Caco-2 (cell line): ENCODE measurements at regions not wholly inside any gene's neighbourhood (a gene's known extent, or its start where the extent isn't known, plus 50 kb on each side); places are given as distances from the start of the nearest gene placed in this dataset.

ENCODE experiments used
- BruUV-seq: library from RNA; stranded (reverse); fragments of 400-500 nt; replicated peaks from 2 replicates; lab custom pipeline; 2021; lab: Mats Ljungman, UMichigan
- CTCF ChIA-PET: fragments of 300-600 bp; sonication (Branson Sonifier 250); formaldehyde crosslinking; loops from one replicate; lab custom pipeline; 2022; ENCODE audit warnings: antibody characterized with exemption; lab: Charles Lee
- POLR2A ChIA-PET: fragments of 300-600 bp; sonication (Branson Sonifier 250); formaldehyde crosslinking; loops from one replicate; lab custom pipeline; 2022; ENCODE audit warnings: antibody characterized with exemption; lab: Charles Lee
- DNase-seq, 2 experiments: peaks; one replicate each; pipeline versions ENCODE4 v3.0.0 to v3.0.0-alpha.2; 2020 to 2022
- H3K27me3 ChIP-seq: replicated peaks from 2 replicates; pipeline ENCODE4 v1.6.0; 2011; ENCODE audit warnings: low read length; ENCODE audit not compliant: control insufficient read depth, insufficient read depth
- H3K36me3 ChIP-seq: 2 replicates; pipeline ENCODE4 v1.5.1; 2011; ENCODE audit warnings: low read length; ENCODE audit not compliant: control insufficient read depth, insufficient read depth
- H3K4me1 ChIP-seq: fragments of 250-450 bp; sonication (Bioruptor Pico); 2 replicates; pipeline ENCODE4 v1.5.1; 2020; ENCODE audit warnings: mild to moderate bottlenecking
- H3K4me3 ChIP-seq: 2 replicates; pipeline ENCODE4 v1.5.1; 2011; ENCODE audit warnings: low read depth, mild to moderate bottlenecking, control low read depth, low read length
- H3K9me3 ChIP-seq: fragments of 250-450 bp; sonication (Bioruptor Pico); 2 replicates; pipeline ENCODE4 v1.5.1; 2020; ENCODE audit warnings: mild to moderate bottlenecking, moderate library complexity
- H3K27ac Mint-ChIP-seq: one replicate; pipeline ENCODE4 v1.8.0; 2022; ENCODE audit warnings: mixed read lengths; ENCODE audit not compliant: unreplicated experiment
- H3K27me3 Mint-ChIP-seq: one replicate; pipeline ENCODE4 v1.8.0; 2022; ENCODE audit warnings: mixed read lengths; ENCODE audit not compliant: insufficient read depth, unreplicated experiment
- H3K36me3 Mint-ChIP-seq: one replicate; pipeline ENCODE4 v1.8.0; 2022; ENCODE audit warnings: mild to moderate bottlenecking, mixed read lengths; ENCODE audit not compliant: insufficient read depth, unreplicated experiment
- H3K4me1 Mint-ChIP-seq: one replicate; pipeline ENCODE4 v1.8.0; 2022; ENCODE audit warnings: low read depth, mixed read lengths; ENCODE audit not compliant: unreplicated experiment
- H3K4me3 Mint-ChIP-seq: one replicate; pipeline ENCODE4 v1.8.0; 2022; ENCODE audit warnings: mild to moderate bottlenecking, moderate library complexity, mixed read lengths; ENCODE audit not compliant: unreplicated experiment
- H3K9me3 Mint-ChIP-seq: one replicate; pipeline ENCODE4 v1.8.0; 2022; ENCODE audit warnings: mixed read lengths; ENCODE audit not compliant: unreplicated experiment
- CTCF ChIP-seq, 2 experiments: fragments of 200-600 bp in 1 of 2; IDR thresholded peaks; 1 replicate in 1 of 2; 2 replicates in 1 of 2; pipeline versions ENCODE4 v1.5.1 to v1.8.0; 2011 to 2022; ENCODE audit warnings: antibody characterized with exemption in 1 of 2, control low read depth in 1 of 2, inconsistent platforms in 1 of 2, low read depth in 1 of 2, low read length in 1 of 2, mild to moderate bottlenecking in 1 of 2, moderate library complexity in 1 of 2; ENCODE audit not compliant: insufficient read depth in 1 of 2, severe bottlenecking in 1 of 2, unreplicated experiment in 1 of 2
- intact Hi-C: fragments of 100-400 bp; cut with micrococcal nuclease; formaldehyde crosslinking; loops from one replicate; pipeline ENCODE4 v1.10.0; 2022; ENCODE audit not compliant: unreplicated experiment

GRCh38 chr2:83866211-83866610 is 592.9 kb downstream of the SUCLG1 start:
- Histone ChIP-seq H3K4me3 (no peak overlapping the region), H3K27me3 (no peaks in the 10 kb centered on the region), H3K9me3 (no peaks in the 10 kb centered on the region), H3K4me1 (no peaks in the 10 kb centered on the region), H3K36me3 (no peaks in the 10 kb centered on the region)
- TF ChIP-seq CTCF (IDR thresholded peaks at IDR 0.05; ENCODE audit: insufficient read depth in 1 of 2, low read depth in 1 of 2, low read length in 1 of 2, severe bottlenecking in 1 of 2, unreplicated experiment in 1 of 2): no peak
- POLR2A ChIA-PET: no interaction called here
- intact Hi-C loops: no loop called here
- Mint-ChIP-seq H3K27ac (no peak overlapping the region), H3K36me3 (no peaks in the 10 kb centered on the region), H3K27me3 (peaks cover 2% of the 10 kb centered on the region), H3K4me3 (no peak overlapping the region), H3K4me1 (no peaks in the 10 kb centered on the region), H3K9me3 (no peaks in the 10 kb centered on the region)
- no TSS peak for BruUV-seq
- CTCF ChIA-PET: no interaction called here
- no peak for DNase-seq

- Mint-ChIP-seq H3K4me3 (no peak overlapping the region), H3K36me3 (no peaks in the 10 kb centered on the region), H3K27me3 (peaks cover 2% of the 10 kb centered on the region), H3K27ac (no peak overlapping the region), H3K4me1 (no peaks in the 10 kb centered on the region), H3K9me3 (no peaks in the 10 kb centered on the region)
- no peak for DNase-seq
- H3K9me3 ChIP-seq: no peaks in the 10 kb centered on the region
- intact Hi-C loops: no loop called here
- no peaks in the 10 kb centered on the region for H3K27me3 ChIP-seq
- no peak for TF ChIP-seq CTCF (IDR thresholded peaks at IDR 0.05; ENCODE audit: insufficient read depth in 1 of 2, low read depth in 1 of 2, low read length in 1 of 2, severe bottlenecking in 1 of 2, unreplicated experiment in 1 of 2)
- H3K36me3 ChIP-seq: no peaks in the 10 kb centered on the region
- H3K4me1 ChIP-seq: no peaks in the 10 kb centered on the region
- ChIA-PET POLR2A (no interaction called here), CTCF (no interaction called here)
- no TSS peak for BruUV-seq
- no peak overlapping the region for H3K4me3 ChIP-seq
These were observed 596.5 kb downstream of the SUCLG1 start for GRCh38 chr2:83862600-83862999.

- peaks cover 2% of the 10 kb centered on the region for H3K27me3 Mint-ChIP-seq
- no peaks in the 10 kb centered on the region for H3K27me3 ChIP-seq
- H3K4me1 Mint-ChIP-seq: no peaks in the 10 kb centered on the region
- no peak for DNase-seq
- BruUV-seq: no TSS peak
- ChIA-PET POLR2A (no interaction called here), CTCF (no interaction called here)
- intact Hi-C loops: no loop called here
- no peak overlapping the region for H3K4me3 ChIP-seq
- H3K36me3 Mint-ChIP-seq: no peaks in the 10 kb centered on the region
- no peak for TF ChIP-seq CTCF (IDR thresholded peaks at IDR 0.05; ENCODE audit: insufficient read depth in 1 of 2, low read depth in 1 of 2, low read length in 1 of 2, severe bottlenecking in 1 of 2, unreplicated experiment in 1 of 2)
- no peak overlapping the region for H3K27ac Mint-ChIP-seq
- no peak overlapping the region for H3K4me3 Mint-ChIP-seq
- no peaks in the 10 kb centered on the region for H3K9me3 ChIP-seq
- no peaks in the 10 kb centered on the region for H3K4me1 ChIP-seq
- H3K9me3 Mint-ChIP-seq: no peaks in the 10 kb centered on the region
- no peaks in the 10 kb centered on the region for H3K36me3 ChIP-seq
These were observed 598.8 kb downstream of the SUCLG1 start for GRCh38 chr2:83860320-83860719.
